HG03064 (cell line): ENCODE measurements at regions not wholly inside any gene's neighbourhood (a gene's known extent, or its start where the extent isn't known, plus 50 kb on each side); places are given as distances from the start of the nearest gene placed in this dataset.

Source experiments
- ATAC-seq: cut with Tn5 transposase; IDR thresholded peaks from one replicate; pipeline ENCODE4 v1.9.1; 2021; ENCODE audit warnings: low read depth; ENCODE audit not compliant: unreplicated experiment

DNA sequence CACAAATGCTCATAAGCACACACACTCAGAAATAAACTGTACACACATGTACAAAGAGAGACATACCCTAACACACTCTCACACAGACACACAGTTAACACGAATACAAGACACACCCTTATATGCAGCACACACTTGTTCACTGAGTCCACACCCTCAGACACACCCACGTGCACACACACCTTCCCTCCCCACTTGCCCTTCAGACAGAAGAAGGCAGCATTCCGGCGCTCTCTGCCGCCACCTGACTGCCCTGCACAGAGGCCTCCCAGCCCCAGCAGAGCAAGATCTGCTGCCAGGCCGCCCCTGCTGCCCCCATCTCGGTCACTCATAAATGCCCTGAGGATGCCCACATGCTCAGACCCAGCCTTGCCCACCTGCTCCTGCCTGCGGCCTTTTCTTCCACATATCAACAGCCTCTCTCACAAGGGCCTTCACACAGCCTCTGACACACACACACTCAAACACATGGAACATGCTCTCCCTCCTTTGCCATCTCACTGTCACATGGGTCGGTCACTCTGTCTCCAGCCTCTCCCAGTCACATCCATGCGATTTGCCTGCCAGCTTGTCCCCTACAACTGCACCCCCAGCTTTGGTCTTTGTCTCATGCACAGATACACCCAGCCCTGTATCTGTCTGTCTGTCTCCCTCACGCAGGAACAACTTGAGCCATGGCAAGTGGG, 71.1 kb downstream of the EPHB3 start:
- no peak for ATAC-seq
